ENCODE measurements at regions not wholly inside any gene's neighbourhood (a gene's known extent, or its start where the extent isn't known, plus 50 kb on each side); places are given as distances from the start of the nearest gene placed in this dataset.

GRCh38 chr17:33475594-33475993 lies 182.5 kb upstream of the ASIC2 start:
- DNase-seq (ENCODE audit: low read depth): no peak

- no peak for DNase-seq (ENCODE audit: low read depth)
These were observed 188.6 kb upstream of the ASIC2 start for GRCh38 chr17:33481652-33482051.

- no peak for DNase-seq (ENCODE audit: low read depth)
These were observed 189.5 kb upstream of the ASIC2 start for GRCh38 chr17:33482636-33483035.

GRCh38 chr17:33484559-33484958 lies 191.5 kb upstream of the ASIC2 start:
- DNase-seq (ENCODE audit: low read depth): no peak

- DNase-seq (ENCODE audit: low read depth): no peak
These were observed 193.2 kb upstream of the ASIC2 start for GRCh38 chr17:33486135-33486885.

DNA sequence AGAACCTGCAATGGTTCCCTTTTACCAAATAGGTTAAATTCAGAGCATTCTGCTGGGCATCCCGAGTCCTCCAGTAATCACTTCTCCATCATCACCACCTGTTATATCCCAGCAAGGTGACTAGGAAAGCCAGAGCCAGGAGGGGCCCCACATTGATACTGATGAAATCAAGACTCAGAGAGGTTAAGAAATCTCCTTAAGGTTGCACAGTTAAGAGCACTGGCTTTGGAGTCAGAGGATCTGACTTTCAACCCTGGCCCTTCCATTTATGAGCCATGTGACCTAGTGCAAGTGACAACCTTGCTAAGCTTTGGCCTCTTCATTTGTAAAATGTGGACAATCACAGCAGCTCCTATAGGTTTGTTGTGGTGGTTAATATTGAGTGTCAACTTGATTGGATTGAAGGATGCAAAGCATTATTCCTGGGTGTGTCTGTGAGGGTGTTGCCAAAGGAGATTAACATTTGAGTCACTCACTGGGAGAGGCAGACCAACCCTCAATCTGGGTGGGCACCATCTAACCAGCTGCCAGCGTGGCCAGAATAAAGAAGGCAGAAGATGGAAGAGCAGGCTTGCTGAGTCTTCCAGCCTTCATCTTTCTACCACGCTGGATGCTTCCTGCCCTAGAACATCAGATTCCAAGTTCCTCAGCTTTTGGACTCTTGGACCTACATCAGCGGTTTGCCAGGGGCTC lies 194.2 kb upstream of the ASIC2 start:
- DNase-seq (ENCODE audit: low read depth): no peak

DNA sequence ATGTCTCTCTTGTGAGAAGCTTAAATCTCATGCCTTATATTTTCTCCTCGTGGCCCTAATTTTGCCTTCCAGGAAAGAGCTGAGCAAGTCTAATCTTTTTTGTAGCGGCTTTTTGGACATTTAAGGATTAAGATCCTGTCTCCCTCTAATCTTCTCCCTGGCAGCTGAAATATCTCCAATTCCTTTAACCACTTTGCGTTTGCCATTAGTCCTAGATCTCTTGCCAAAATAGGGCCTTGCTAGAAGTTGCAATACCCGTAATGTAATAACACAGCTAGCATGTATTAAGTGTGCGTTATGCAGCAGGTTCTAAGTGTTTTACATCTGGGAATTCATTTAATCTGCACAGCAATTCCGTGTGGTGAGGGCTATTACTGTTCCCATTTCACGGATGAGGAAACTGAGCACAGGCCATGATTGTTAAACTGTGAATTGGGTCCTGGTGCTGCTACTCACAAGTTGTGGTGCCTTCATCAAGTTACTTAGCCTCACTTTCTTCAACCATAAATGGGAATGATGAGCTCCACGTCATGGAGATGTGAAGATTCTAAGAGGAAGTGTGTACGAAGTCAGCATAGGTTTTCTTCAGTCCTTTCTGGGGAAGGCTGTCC lies 198.9 kb upstream of the ASIC2 start:
- DNase-seq (ENCODE audit: low read depth): no peak

DNA sequence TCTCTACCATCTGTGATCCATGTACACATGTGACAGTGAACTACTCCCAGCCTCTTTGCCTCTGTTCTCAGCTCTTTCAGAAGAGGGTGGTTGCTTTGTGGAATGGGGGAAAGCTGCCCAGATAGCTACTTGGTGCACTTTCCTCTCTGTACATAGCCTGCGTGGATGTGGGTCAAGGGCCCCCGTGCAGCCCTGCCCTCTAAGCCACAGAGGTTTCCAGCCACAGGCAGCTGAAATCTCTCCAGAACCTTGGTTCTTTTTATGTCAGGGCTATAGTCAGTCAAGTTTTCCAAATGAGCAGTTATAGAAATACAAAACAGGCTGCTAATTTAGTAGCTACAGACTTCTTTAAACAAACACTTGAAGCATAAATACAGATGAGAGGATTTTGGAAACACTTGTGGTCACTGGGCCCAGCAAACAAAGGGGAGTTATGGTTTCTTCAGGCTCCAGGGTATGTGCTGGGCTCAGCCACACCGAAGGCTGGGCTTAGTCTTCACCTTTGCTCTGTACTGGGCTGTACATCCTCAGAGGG lies 199.7 kb upstream of the ASIC2 start:
- DNase-seq (ENCODE audit: low read depth): no peak

DNA sequence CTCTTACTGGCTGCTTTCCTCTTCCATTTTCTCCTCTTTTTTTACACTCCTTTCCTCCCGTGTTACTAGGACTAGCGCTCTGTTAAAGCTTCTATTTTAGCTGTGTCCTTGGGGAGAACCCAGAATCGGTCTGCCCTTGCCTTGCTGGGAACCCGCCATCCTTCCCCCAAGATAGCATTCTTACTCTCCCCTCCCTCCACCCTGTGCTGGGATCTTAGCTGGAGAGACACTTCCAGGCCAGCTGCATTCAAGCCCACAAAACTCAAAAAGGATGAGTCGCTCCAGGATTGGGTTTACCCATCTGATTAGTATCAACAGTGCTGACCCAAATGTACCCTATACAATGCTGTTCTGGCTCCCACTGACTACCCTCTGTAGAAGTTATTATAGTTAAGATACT lies 200.5 kb upstream of the ASIC2 start:
- DNase-seq (ENCODE audit: low read depth): no peak

GRCh38 chr17:33494151-33494550 lies 201.1 kb upstream of the ASIC2 start:
- peak; percentile 87 for DNase-seq (ENCODE audit: low read depth)

- DNase-seq (ENCODE audit: low read depth): no peak
These were observed 204.5 kb upstream of the ASIC2 start for GRCh38 chr17:33497623-33498022.

GRCh38 chr17:33498069-33498468 lies 205.0 kb upstream of the ASIC2 start:
- peak; percentile 89 for DNase-seq (ENCODE audit: low read depth)

GRCh38 chr17:33499040-33499439 lies 205.9 kb upstream of the ASIC2 start:
- DNase-seq (ENCODE audit: low read depth): no peak

- no peak for DNase-seq (ENCODE audit: low read depth)
These were observed 207.1 kb upstream of the ASIC2 start for GRCh38 chr17:33500151-33500550.

DNA sequence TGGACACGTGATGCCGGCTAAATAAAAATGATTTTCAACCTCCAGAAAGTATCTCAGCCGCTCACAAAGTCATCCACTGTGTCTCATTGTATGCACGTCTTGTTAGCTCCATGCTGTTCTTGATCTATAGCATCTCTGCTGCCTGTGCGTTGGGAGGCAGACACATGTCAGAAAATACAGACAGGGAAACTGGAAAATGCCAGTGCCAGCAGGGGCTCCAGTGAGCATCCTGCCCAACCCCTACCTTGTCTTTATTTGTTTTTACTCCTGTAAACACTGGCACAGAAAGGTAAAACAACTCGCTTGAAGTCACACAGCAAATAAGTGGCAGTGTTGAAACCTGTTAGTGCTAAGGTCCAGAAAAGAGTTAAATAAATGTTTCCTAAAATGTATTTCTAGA lies 208.1 kb upstream of the ASIC2 start:
- DNase-seq (ENCODE audit: low read depth): no peak

DNA sequence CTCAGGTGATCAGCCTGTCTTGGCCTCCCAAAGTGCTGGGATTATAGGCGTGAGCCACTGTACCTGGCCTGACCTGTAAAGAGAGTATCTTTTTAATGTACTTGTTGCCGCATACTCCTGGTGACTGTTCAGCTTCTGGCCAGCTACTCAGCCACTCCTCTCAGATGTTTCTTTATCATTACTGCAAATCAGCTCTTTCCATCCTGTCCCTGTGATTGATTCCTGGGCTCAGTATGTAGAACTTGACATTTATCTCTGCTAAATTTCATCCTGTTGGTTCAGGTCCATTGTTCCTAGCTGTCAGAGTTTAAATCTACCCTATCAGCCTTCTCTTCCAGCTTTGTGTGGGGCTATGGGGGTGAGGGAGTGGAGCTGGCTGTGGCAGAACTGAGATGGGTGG lies 211.5 kb upstream of the ASIC2 start:
- DNase-seq (ENCODE audit: low read depth): no peak

DNA sequence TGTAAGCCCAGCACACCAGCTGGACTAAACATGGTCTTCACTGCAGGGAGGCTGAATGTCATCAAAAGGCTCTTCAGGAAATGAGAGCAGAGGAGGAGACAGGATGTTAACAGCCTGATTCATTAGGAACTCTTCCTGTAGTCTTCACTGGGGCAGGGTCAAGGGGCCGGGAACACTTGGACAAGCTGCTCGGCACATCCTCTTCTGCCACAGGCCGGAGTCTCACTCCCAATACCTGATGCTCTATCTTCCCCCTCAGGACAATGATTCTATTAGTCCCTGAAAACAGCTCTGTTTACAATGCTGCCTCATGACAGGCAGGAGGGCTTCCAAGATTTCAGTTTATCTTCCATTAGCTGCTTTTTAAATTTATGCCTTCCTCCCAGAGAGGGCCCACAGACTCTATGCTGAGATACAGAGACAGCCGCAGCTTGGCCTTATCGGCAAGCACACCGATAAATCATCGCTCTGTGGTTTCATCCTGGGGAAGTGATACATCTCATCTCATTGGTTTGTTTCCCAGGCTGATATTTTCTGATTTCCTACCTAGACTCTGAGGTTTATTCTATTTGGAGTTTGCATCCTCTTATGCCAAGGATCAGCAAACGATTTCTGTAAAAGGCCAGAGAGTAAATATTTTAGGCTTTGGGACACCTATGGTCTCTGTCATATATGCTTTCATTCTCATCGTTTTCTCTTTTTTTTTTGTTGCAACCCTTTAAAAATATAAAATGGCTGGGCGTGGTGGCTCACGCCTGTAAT lies 214.0 kb upstream of the ASIC2 start:
- peak; percentile 95 for DNase-seq (ENCODE audit: low read depth)

DNA sequence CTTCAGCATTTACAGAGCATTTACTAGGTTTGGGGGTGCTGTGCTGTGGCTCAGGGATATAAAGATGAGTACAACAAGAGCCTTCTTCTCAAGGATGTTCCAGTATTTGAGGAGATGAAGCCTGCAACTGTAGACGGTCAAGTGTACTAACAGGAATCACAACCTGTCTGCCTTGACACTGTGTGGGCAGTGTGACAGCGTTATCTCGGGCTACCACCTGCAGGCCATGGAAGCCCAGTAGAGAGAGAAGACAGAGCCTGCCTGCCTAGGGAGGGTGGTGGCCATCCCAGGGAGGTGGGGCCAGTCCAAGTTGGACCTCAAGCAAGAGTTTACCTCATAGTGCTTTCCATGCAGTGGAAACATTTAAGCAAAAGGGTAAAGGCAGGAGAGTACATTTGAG lies 215.1 kb upstream of the ASIC2 start:
- DNase-seq (ENCODE audit: low read depth): no peak

- peak; percentile 85 for DNase-seq (ENCODE audit: low read depth)
These were observed 216.2 kb upstream of the ASIC2 start for GRCh38 chr17:33509331-33509730.

GRCh38 chr17:33511670-33512069 lies 218.6 kb upstream of the ASIC2 start:
- DNase-seq (ENCODE audit: low read depth): no peak

DNA sequence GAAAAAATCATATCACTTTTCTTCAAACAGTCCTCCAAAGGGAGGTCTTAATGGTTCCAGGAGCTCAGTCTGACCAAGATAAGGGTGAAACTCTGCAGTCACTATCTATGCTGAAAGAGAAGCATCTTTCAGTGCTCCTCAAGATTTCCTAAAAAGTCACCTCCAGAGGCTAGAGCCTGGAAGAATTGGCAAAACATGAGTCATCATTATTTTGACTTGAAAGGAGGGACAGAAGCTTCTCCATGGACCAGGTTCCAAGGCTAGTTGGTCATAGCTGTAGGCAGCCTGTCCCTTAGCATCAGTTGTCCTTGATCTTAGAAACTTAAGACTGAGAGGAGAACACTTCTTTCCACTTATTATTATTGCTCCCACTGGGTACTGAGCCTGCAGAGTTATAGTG lies 219.0 kb upstream of the ASIC2 start:
- no peak for DNase-seq (ENCODE audit: low read depth)

- DNase-seq (ENCODE audit: low read depth): no peak
These were observed 220.7 kb upstream of the ASIC2 start for GRCh38 chr17:33513769-33514168.

Measured in amniotic epithelial cell (primary cell).